Stimulated activated memory B cell treated with anti-CD40 and anti-IgM and Interleukin-4, amounts not matched to agents 10 μg/mL and 1 μg/mL and 100 μg/mL, for 72 hours (primary cell): ENCODE measurements at regions not wholly inside any gene's neighbourhood (a gene's known extent, or its start where the extent isn't known, plus 50 kb on each side); places are given as distances from the start of the nearest gene placed in this dataset.

ENCODE experiments used
- ATAC-seq: fragments of 150-1000 bp; cut with Tn5 transposase; 2 replicates; pipeline ENCODE4 v1.10.0; 2021
- H3K27ac Mint-ChIP-seq: one replicate; pipeline ENCODE4 v1.8.0; 2022; ENCODE audit warnings: mild to moderate bottlenecking, mixed read lengths
- H3K27me3 Mint-ChIP-seq: one replicate; pipeline ENCODE4 v1.8.0; 2022; ENCODE audit warnings: mixed read lengths
- H3K36me3 Mint-ChIP-seq: one replicate; pipeline ENCODE4 v1.8.0; 2022; ENCODE audit warnings: mixed read lengths
- H3K4me1 Mint-ChIP-seq: one replicate; pipeline ENCODE4 v1.8.0; 2022; ENCODE audit warnings: mixed read lengths
- H3K4me3 Mint-ChIP-seq: one replicate; pipeline ENCODE4 v1.8.0; 2022; ENCODE audit warnings: mild to moderate bottlenecking, moderate library complexity, mixed read lengths
- H3K9me3 Mint-ChIP-seq: one replicate; pipeline ENCODE4 v1.8.0; 2022; ENCODE audit warnings: mixed read lengths

GRCh38 chr5:81914696-81915095 is 57.1 kb upstream of the ATG10 start:
- H3K4me3 Mint-ChIP-seq: no peak overlapping the region
- no peaks in the 10 kb centered on the region for H3K27me3 Mint-ChIP-seq
- H3K4me1 Mint-ChIP-seq: peaks cover 19% of the 10 kb centered on the region
- peaks cover 5% of the 10 kb centered on the region for H3K9me3 Mint-ChIP-seq
- ATAC-seq: no peak
- H3K36me3 Mint-ChIP-seq: no peaks in the 10 kb centered on the region
- H3K27ac Mint-ChIP-seq: no peak overlapping the region

- Mint-ChIP-seq H3K36me3 (no peaks in the 10 kb centered on the region), H3K27ac (no peak overlapping the region), H3K27me3 (no peaks in the 10 kb centered on the region), H3K4me1 (peaks cover 36% of the 10 kb centered on the region), H3K4me3 (no peak overlapping the region), H3K9me3 (peaks cover 5% of the 10 kb centered on the region)
- no peak for ATAC-seq
These were observed 58.9 kb upstream of the ATG10 start for GRCh38 chr5:81912933-81913332.

GRCh38 chr5:81909677-81910076 is 62.1 kb upstream of the ATG10 start:
- ATAC-seq: peak; percentile 90
- no peaks in the 10 kb centered on the region for H3K36me3 Mint-ChIP-seq
- peaks cover 44% of the 10 kb centered on the region for H3K4me1 Mint-ChIP-seq
- no peak overlapping the region for H3K4me3 Mint-ChIP-seq
- peak overlapping the region; percentile 72 for H3K27ac Mint-ChIP-seq
- H3K9me3 Mint-ChIP-seq: peaks cover 2% of the 10 kb centered on the region
- no peaks in the 10 kb centered on the region for H3K27me3 Mint-ChIP-seq

- no peak for ATAC-seq
- Mint-ChIP-seq H3K4me1 (peaks cover 44% of the 10 kb centered on the region), H3K27ac (peak overlapping the region; percentile 67), H3K4me3 (no peak overlapping the region), H3K36me3 (no peaks in the 10 kb centered on the region), H3K9me3 (no peaks in the 10 kb centered on the region), H3K27me3 (no peaks in the 10 kb centered on the region)
These were observed 63.1 kb upstream of the ATG10 start for GRCh38 chr5:81908771-81909170.

- Mint-ChIP-seq H3K36me3 (no peaks in the 10 kb centered on the region), H3K9me3 (no peaks in the 10 kb centered on the region), H3K27me3 (no peaks in the 10 kb centered on the region), H3K4me3 (no peak overlapping the region), H3K27ac (peak overlapping the region; percentile 67), H3K4me1 (peaks cover 44% of the 10 kb centered on the region)
- ATAC-seq: no peak
These were observed 63.8 kb upstream of the ATG10 start for GRCh38 chr5:81908044-81908443.

- Mint-ChIP-seq H3K27me3 (no peaks in the 10 kb centered on the region), H3K27ac (no peak overlapping the region), H3K36me3 (no peaks in the 10 kb centered on the region), H3K4me3 (no peak overlapping the region), H3K9me3 (no peaks in the 10 kb centered on the region), H3K4me1 (peaks cover 44% of the 10 kb centered on the region)
- no peak for ATAC-seq
These were observed 64.7 kb upstream of the ATG10 start for GRCh38 chr5:81907012-81907635.

GRCh38 chr5:81906086-81906485 is 65.7 kb upstream of the ATG10 start:
- Mint-ChIP-seq H3K36me3 (peaks cover 6% of the 10 kb centered on the region), H3K27ac (no peak overlapping the region), H3K9me3 (peaks cover 8% of the 10 kb centered on the region), H3K4me3 (no peak overlapping the region), H3K27me3 (no peaks in the 10 kb centered on the region), H3K4me1 (peaks cover 38% of the 10 kb centered on the region)
- ATAC-seq: no peak

- Mint-ChIP-seq H3K36me3 (peaks cover 6% of the 10 kb centered on the region), H3K27me3 (no peaks in the 10 kb centered on the region), H3K27ac (no peak overlapping the region), H3K4me3 (no peak overlapping the region), H3K9me3 (peaks cover 11% of the 10 kb centered on the region), H3K4me1 (peaks cover 27% of the 10 kb centered on the region)
- no peak for ATAC-seq
These were observed 67.0 kb upstream of the ATG10 start for GRCh38 chr5:81904861-81905260.

GRCh38 chr5:81904166-81904565 is 67.7 kb upstream of the ATG10 start:
- H3K9me3 Mint-ChIP-seq: peaks cover 11% of the 10 kb centered on the region
- H3K27ac Mint-ChIP-seq: no peak overlapping the region
- peaks cover 6% of the 10 kb centered on the region for H3K36me3 Mint-ChIP-seq
- peaks cover 20% of the 10 kb centered on the region for H3K4me1 Mint-ChIP-seq
- ATAC-seq: no peak
- no peaks in the 10 kb centered on the region for H3K27me3 Mint-ChIP-seq
- H3K4me3 Mint-ChIP-seq: no peak overlapping the region

- H3K27me3 Mint-ChIP-seq: no peaks in the 10 kb centered on the region
- peaks cover 14% of the 10 kb centered on the region for H3K9me3 Mint-ChIP-seq
- H3K4me3 Mint-ChIP-seq: no peak overlapping the region
- ATAC-seq: no peak
- H3K27ac Mint-ChIP-seq: no peak overlapping the region
- H3K4me1 Mint-ChIP-seq: no peaks in the 10 kb centered on the region
- peaks cover 6% of the 10 kb centered on the region for H3K36me3 Mint-ChIP-seq
These were observed 70.2 kb upstream of the ATG10 start for GRCh38 chr5:81901586-81901985.

GRCh38 chr5:81899123-81899522 is 72.7 kb upstream of the ATG10 start:
- ATAC-seq: no peak
- Mint-ChIP-seq H3K27me3 (no peaks in the 10 kb centered on the region), H3K9me3 (peaks cover 14% of the 10 kb centered on the region), H3K4me1 (no peaks in the 10 kb centered on the region), H3K36me3 (peaks cover 6% of the 10 kb centered on the region), H3K27ac (no peak overlapping the region), H3K4me3 (no peak overlapping the region)

GRCh38 chr5:81898403-81898802 is 73.4 kb upstream of the ATG10 start:
- Mint-ChIP-seq H3K27me3 (no peaks in the 10 kb centered on the region), H3K36me3 (peaks cover 6% of the 10 kb centered on the region), H3K27ac (no peak overlapping the region), H3K4me1 (no peaks in the 10 kb centered on the region), H3K9me3 (peaks cover 14% of the 10 kb centered on the region), H3K4me3 (no peak overlapping the region)
- no peak for ATAC-seq

GRCh38 chr5:81896764-81897163 is 75.1 kb upstream of the ATG10 start:
- Mint-ChIP-seq H3K36me3 (peaks cover 9% of the 10 kb centered on the region), H3K27me3 (no peaks in the 10 kb centered on the region), H3K9me3 (peaks cover 17% of the 10 kb centered on the region), H3K4me3 (no peak overlapping the region), H3K27ac (no peak overlapping the region), H3K4me1 (no peaks in the 10 kb centered on the region)
- ATAC-seq: no peak

GRCh38 chr5:81895307-81895706 is 76.5 kb upstream of the ATG10 start:
- H3K4me3 Mint-ChIP-seq: no peak overlapping the region
- H3K9me3 Mint-ChIP-seq: peaks cover 15% of the 10 kb centered on the region
- ATAC-seq: no peak
- peaks cover 13% of the 10 kb centered on the region for H3K36me3 Mint-ChIP-seq
- H3K27ac Mint-ChIP-seq: no peak overlapping the region
- no peaks in the 10 kb centered on the region for H3K27me3 Mint-ChIP-seq
- H3K4me1 Mint-ChIP-seq: no peaks in the 10 kb centered on the region

GRCh38 chr5:81893961-81894360 is 77.9 kb upstream of the ATG10 start:
- no peak for ATAC-seq
- peaks cover 19% of the 10 kb centered on the region for H3K9me3 Mint-ChIP-seq
- no peak overlapping the region for H3K27ac Mint-ChIP-seq
- H3K4me1 Mint-ChIP-seq: no peaks in the 10 kb centered on the region
- no peaks in the 10 kb centered on the region for H3K27me3 Mint-ChIP-seq
- no peak overlapping the region for H3K4me3 Mint-ChIP-seq
- H3K36me3 Mint-ChIP-seq: peaks cover 13% of the 10 kb centered on the region

GRCh38 chr5:81884871-81885270 is 87.0 kb upstream of the ATG10 start:
- Mint-ChIP-seq H3K4me1 (no peaks in the 10 kb centered on the region), H3K27ac (no peak overlapping the region), H3K4me3 (no peak overlapping the region), H3K9me3 (peaks cover under 1% of the 10 kb centered on the region), H3K36me3 (no peaks in the 10 kb centered on the region), H3K27me3 (peaks cover 18% of the 10 kb centered on the region)
- ATAC-seq: no peak

- Mint-ChIP-seq H3K27ac (no peak overlapping the region), H3K9me3 (no peaks in the 10 kb centered on the region), H3K4me3 (no peak overlapping the region), H3K27me3 (peaks cover 18% of the 10 kb centered on the region), H3K4me1 (no peaks in the 10 kb centered on the region), H3K36me3 (no peaks in the 10 kb centered on the region)
- no peak for ATAC-seq
These were observed 88.5 kb upstream of the ATG10 start for GRCh38 chr5:81883371-81883770.
